Lower lobe of right lung (tissue), 2 donors: ENCODE measurements at regions not wholly inside any gene's neighbourhood (a gene's known extent, or its start where the extent isn't known, plus 50 kb on each side); places are given as distances from the start of the nearest gene placed in this dataset.

ENCODE experiments used
- ATAC-seq, 2 donors: fragments of 200-7000 bp; cut with Tn5 transposase; one replicate each; pipeline ENCODE4 v1.9.1; 2020 to 2022; ENCODE audit warnings: mild to moderate bottlenecking in 2 of 2, moderate library complexity in 2 of 2
- DNase-seq: peaks from one replicate; pipeline ENCODE4 v3.0.0-alpha.2; 2020
- H3K27ac ChIP-seq: fragments of 200-600 bp; one replicate; pipeline ENCODE4 v1.8.0; 2022
- H3K27me3 ChIP-seq: fragments of 200-600 bp; one replicate; pipeline ENCODE4 v1.8.0; 2022; ENCODE audit warnings: low read depth
- H3K36me3 ChIP-seq: fragments of 200-600 bp; one replicate; pipeline ENCODE4 v1.8.0; 2022; ENCODE audit warnings: mild to moderate bottlenecking
- H3K4me1 ChIP-seq: fragments of 200-600 bp; one replicate; pipeline ENCODE4 v1.8.0; 2022
- H3K4me3 ChIP-seq: fragments of 200-600 bp; one replicate; pipeline ENCODE4 v1.8.0; 2022; ENCODE audit warnings: mild to moderate bottlenecking
- H3K9me3 ChIP-seq: fragments of 200-600 bp; one replicate; pipeline ENCODE4 v1.8.0; 2022
- CTCF ChIP-seq: fragments of 200-600 bp; IDR thresholded peaks from one replicate; pipeline ENCODE4 v1.8.0; 2022; ENCODE audit warnings: antibody characterized with exemption, mild to moderate bottlenecking
- intact Hi-C: fragments of 100-400 bp; cut with DNase I; formaldehyde crosslinking; loops from one replicate; pipeline ENCODE4 v1.11.0; 2022
- donor health status: DM: no; HTN: yes; CAD: no; lungs with severe emphysema.

DNA sequence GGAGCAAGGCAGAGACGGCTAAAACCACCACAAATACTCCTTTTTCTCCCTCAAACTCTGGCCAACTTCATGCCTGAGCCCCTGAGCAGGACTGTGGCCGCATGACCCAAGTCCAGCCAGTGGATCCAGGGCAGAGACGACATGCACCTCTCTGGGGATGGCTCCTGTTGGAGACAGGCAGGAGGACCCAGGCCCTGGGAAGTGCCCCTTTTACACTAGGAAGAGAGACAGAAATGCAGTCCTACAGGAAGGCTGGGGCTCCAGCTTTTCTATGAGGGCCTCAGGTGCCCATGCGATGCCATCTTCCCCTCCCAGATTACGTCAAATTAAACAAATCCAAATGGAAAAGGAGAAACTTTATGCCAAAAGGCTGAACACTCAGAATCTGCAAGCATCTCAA lies 498.0 kb downstream of the BRD1 start:
- ATAC-seq (no peak), DNase-seq (peak; percentile 16)
- no peak for TF ChIP-seq CTCF
- intact Hi-C loops = no loop called here
- no peak overlapping the region for H3K27ac ChIP-seq
- no peaks in the 10 kb centered on the region for H3K36me3 ChIP-seq
- H3K4me1 ChIP-seq = no peaks in the 10 kb centered on the region
- H3K9me3 ChIP-seq = no peaks in the 10 kb centered on the region
- H3K4me3 ChIP-seq = no peak overlapping the region
- peaks cover 11% of the 10 kb centered on the region for H3K27me3 ChIP-seq

GRCh38 chr22:49328630-49329405 lies 498.9 kb downstream of the BRD1 start:
- no peak overlapping the region for H3K27ac ChIP-seq
- H3K9me3 ChIP-seq = no peaks in the 10 kb centered on the region
- H3K27me3 ChIP-seq = peaks cover 8% of the 10 kb centered on the region
- DNase-seq = no peak
- H3K36me3 ChIP-seq = no peaks in the 10 kb centered on the region
- H3K4me1 ChIP-seq = no peaks in the 10 kb centered on the region
- no peak overlapping the region for H3K4me3 ChIP-seq
- TF ChIP-seq CTCF = no peak
- intact Hi-C loops = no loop called here
- no peak for ATAC-seq

DNA sequence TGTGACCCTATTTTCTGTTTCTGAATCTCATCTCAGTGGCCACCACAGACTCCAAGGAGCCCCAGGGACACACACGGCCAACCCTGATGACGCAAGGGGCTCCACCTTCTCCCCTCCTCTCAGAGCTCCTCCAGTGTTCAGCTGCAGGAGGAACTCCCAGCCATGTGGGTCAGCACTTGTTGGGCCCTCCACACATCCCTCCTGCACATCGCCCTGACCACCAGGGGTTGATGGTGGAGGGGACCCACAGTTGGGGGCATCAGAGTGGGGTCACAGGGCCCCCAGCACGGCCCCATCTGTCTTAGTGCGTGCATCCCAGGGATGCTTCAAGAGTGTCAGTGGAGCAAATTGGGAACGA lies 499.6 kb downstream of the BRD1 start:
- TF ChIP-seq CTCF = no peak
- peak; percentile 19 for DNase-seq

DNA sequence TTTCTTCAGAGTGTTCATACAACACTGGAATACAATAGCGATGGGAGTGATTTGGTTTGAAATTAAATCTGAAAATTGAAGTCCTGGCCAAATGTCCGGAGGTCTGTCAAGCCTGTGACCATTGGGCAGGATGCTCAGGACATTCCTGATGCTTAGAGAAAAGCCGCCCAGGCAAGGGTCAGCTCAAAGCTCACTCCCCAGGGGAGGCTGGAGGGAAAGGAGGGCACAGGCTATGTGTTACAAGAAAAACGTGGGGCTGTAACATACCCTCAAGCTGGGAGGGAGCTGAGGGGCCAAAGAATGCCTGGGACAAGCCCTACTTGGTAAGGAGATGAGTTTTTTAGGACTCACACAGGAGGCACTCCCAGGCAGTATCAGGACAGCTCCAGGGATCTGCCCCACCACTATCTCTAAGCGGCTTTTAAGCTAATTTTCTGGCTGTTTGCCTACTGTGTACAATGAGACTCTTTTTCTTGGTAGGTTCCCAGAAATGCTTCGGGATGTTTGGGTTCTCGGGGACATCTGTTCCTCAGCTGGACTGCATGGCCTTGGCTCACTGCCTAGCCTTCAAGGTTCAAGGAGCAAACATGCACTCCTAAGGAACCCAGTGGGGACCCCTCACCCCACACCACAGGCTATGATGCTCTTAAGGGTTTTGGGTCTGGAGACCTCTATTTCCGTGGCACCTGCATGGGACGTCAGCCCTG lies 500.1 kb downstream of the BRD1 start:
- no peak for TF ChIP-seq CTCF
- no peak overlapping the region for H3K4me3 ChIP-seq
- no peaks in the 10 kb centered on the region for H3K4me1 ChIP-seq
- H3K9me3 ChIP-seq = no peaks in the 10 kb centered on the region
- no peak for ATAC-seq
- no peaks in the 10 kb centered on the region for H3K36me3 ChIP-seq
- H3K27me3 ChIP-seq = peaks cover 18% of the 10 kb centered on the region
- DNase-seq = peak; percentile 11
- H3K27ac ChIP-seq = no peak overlapping the region
- intact Hi-C loops = no loop called here

More for the DNA sequence above, 499.6 kb downstream of the BRD1 start:
- ATAC-seq = no peak
- H3K4me1 ChIP-seq = no peaks in the 10 kb centered on the region
- H3K27ac ChIP-seq = no peak overlapping the region
- peaks cover 12% of the 10 kb centered on the region for H3K27me3 ChIP-seq
- H3K36me3 ChIP-seq = no peaks in the 10 kb centered on the region
- intact Hi-C loops = no loop called here
- no peaks in the 10 kb centered on the region for H3K9me3 ChIP-seq
- H3K4me3 ChIP-seq = no peak overlapping the region

DNA sequence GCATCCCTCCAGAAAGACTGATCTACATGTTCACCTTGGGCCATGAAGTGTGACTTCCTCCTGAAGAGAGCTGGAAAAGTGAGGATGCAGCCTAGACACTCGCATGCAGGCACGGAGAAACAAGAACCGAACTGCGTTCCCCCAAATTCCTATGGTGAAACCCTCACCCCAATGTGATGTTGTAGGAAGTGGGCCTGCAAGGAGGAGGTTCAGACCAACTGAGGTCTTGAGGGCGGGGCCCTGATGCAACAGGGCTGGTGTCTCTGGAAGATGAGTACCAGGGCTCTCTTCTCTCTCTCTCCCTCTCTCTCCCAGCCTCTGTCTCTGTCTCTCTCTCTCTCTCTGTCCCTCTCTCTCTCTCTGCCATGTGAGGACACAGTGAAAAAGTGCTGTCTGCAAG lies 501.1 kb downstream of the BRD1 start:
- Histone ChIP-seq H3K9me3 (no peaks in the 10 kb centered on the region), H3K4me3 (no peak overlapping the region), H3K36me3 (no peaks in the 10 kb centered on the region), H3K4me1 (no peaks in the 10 kb centered on the region), H3K27ac (no peak overlapping the region), H3K27me3 (peaks cover 28% of the 10 kb centered on the region)
- ATAC-seq = no peak
- TF ChIP-seq CTCF = no peak
- intact Hi-C loops = no loop called here
- peak; percentile 9 for DNase-seq
